ENCODE measurements at regions not wholly inside any gene's neighbourhood (a gene's known extent, or its start where the extent isn't known, plus 50 kb on each side); places are given as distances from the start of the nearest gene placed in this dataset.
A peak's percentile ranks its signal among the peaks of the same experiment; 100 is the strongest.

- no peaks in the 10 kb centered on the region for H3K9me3 ChIP-seq
- no peaks in the 10 kb centered on the region for H3K27me3 ChIP-seq
- H3K36me3 ChIP-seq = no peaks in the 10 kb centered on the region
- H3K27ac ChIP-seq = no peak overlapping the region
- no peak for TF ChIP-seq CTCF (IDR thresholded peaks at IDR 0.05)
- no peak for DNase-seq (ENCODE audit: low spot score)
- H3K4me3 ChIP-seq = no peak overlapping the region
- peaks cover 0 to 17% of the 10 kb centered on the region in 2 donors for H3K4me1 ChIP-seq
Measured at GRCh38 chr5:168174376-168174775, 117.1 kb upstream of the WWC1 start.

GRCh38 chr5:168176251-168176650 is 115.2 kb upstream of the WWC1 start:
- Histone ChIP-seq H3K4me1 (peaks cover 0 to 13% of the 10 kb centered on the region in 2 donors), H3K9me3 (no peaks in the 10 kb centered on the region), H3K27me3 (no peaks in the 10 kb centered on the region), H3K4me3 (no peak overlapping the region), H3K27ac (no peak overlapping the region), H3K36me3 (no peaks in the 10 kb centered on the region)
- DNase-seq (ENCODE audit: low spot score) = no peak
- TF ChIP-seq CTCF (IDR thresholded peaks at IDR 0.05) = no peak

GRCh38 chr5:168176941-168177340 is 114.5 kb upstream of the WWC1 start:
- Histone ChIP-seq H3K4me1 (peaks cover 0 to 13% of the 10 kb centered on the region in 2 donors), H3K36me3 (no peaks in the 10 kb centered on the region), H3K4me3 (no peak overlapping the region), H3K9me3 (no peaks in the 10 kb centered on the region), H3K27ac (no peak overlapping the region), H3K27me3 (no peaks in the 10 kb centered on the region)
- no peak for DNase-seq (ENCODE audit: low spot score)
- TF ChIP-seq CTCF (IDR thresholded peaks at IDR 0.05) = no peak

GRCh38 chr5:168177831-168178450 is 113.5 kb upstream of the WWC1 start:
- Histone ChIP-seq H3K4me1 (peaks cover 0 to 13% of the 10 kb centered on the region in 2 donors), H3K27ac (peak overlapping the region; percentile 23 to 48), H3K36me3 (no peaks in the 10 kb centered on the region), H3K4me3 (no peak overlapping the region), H3K27me3 (no peaks in the 10 kb centered on the region), H3K9me3 (no peaks in the 10 kb centered on the region)
- peak in 1 of 2 donors; percentile 17 for TF ChIP-seq CTCF (IDR thresholded peaks at IDR 0.05)
- DNase-seq (ENCODE audit: low spot score) = no peak

GRCh38 chr5:168179192-168179593 is 112.3 kb upstream of the WWC1 start:
- Histone ChIP-seq H3K27me3 (no peaks in the 10 kb centered on the region), H3K4me3 (no peak overlapping the region), H3K4me1 (peaks cover 0 to 13% of the 10 kb centered on the region in 2 donors), H3K36me3 (no peaks in the 10 kb centered on the region), H3K27ac (no peak overlapping the region), H3K9me3 (no peaks in the 10 kb centered on the region)
- no peak for TF ChIP-seq CTCF (IDR thresholded peaks at IDR 0.05)
- no peak for DNase-seq (ENCODE audit: low spot score)

- H3K27me3 ChIP-seq = no peaks in the 10 kb centered on the region
- no peak for TF ChIP-seq CTCF (IDR thresholded peaks at IDR 0.05)
- H3K9me3 ChIP-seq = no peaks in the 10 kb centered on the region
- H3K4me1 ChIP-seq = peaks cover 0 to 13% of the 10 kb centered on the region in 2 donors
- no peak overlapping the region for H3K27ac ChIP-seq
- H3K36me3 ChIP-seq = no peaks in the 10 kb centered on the region
- no peak overlapping the region for H3K4me3 ChIP-seq
- no peak for DNase-seq (ENCODE audit: low spot score)
Measured at GRCh38 chr5:168182269-168182668, 109.2 kb upstream of the WWC1 start.
